ENCODE measurements at regions not wholly inside any gene's neighbourhood (a gene's known extent, or its start where the extent isn't known, plus 50 kb on each side); places are given as distances from the start of the nearest gene placed in this dataset.

GRCh38 chr6:40708049-40708448 lies 120.9 kb upstream of the LRFN2 start:
- no peaks in the 10 kb centered on the region for H3K36me3 ChIP-seq
- H3K27me3 ChIP-seq: peaks cover 0 to 3% (median 0%) of the 10 kb centered on the region in 3 donors
- DNase-seq (no peak), ATAC-seq (no peak)
- H3K9me3 ChIP-seq: no peaks in the 10 kb centered on the region
- TF ChIP-seq, protein P1, sequence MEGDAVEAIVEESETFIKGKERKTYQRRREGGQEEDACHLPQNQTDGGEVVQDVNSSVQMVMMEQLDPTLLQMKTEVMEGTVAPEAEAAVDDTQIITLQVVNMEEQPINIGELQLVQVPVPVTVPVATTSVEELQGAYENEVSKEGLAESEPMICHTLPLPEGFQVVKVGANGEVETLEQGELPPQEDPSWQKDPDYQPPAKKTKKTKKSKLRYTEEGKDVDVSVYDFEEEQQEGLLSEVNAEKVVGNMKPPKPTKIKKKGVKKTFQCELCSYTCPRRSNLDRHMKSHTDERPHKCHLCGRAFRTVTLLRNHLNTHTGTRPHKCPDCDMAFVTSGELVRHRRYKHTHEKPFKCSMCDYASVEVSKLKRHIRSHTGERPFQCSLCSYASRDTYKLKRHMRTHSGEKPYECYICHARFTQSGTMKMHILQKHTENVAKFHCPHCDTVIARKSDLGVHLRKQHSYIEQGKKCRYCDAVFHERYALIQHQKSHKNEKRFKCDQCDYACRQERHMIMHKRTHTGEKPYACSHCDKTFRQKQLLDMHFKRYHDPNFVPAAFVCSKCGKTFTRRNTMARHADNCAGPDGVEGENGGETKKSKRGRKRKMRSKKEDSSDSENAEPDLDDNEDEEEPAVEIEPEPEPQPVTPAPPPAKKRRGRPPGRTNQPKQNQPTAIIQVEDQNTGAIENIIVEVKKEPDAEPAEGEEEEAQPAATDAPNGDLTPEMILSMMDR (IDR thresholded peaks at IDR 0.05 in 4 of 5, conservative IDR thresholded peaks at IDR 0.05 in 1 of 5): no peak
- no peak for TF ChIP-seq POLR2A (IDR thresholded peaks at IDR 0.05)
- H3K4me3 ChIP-seq: no peak overlapping the region
- H3K4me1 ChIP-seq: no peaks in the 10 kb centered on the region
- intact Hi-C loops (cut with DNase I; ENCODE audit: low total_unique reads): no loop called here
- no peak overlapping the region for H3K27ac ChIP-seq
- in situ Hi-C loops (cut with MboI; ENCODE audit: low sequenced_read_pairs in 4 of 4): no loop called here

DNA sequence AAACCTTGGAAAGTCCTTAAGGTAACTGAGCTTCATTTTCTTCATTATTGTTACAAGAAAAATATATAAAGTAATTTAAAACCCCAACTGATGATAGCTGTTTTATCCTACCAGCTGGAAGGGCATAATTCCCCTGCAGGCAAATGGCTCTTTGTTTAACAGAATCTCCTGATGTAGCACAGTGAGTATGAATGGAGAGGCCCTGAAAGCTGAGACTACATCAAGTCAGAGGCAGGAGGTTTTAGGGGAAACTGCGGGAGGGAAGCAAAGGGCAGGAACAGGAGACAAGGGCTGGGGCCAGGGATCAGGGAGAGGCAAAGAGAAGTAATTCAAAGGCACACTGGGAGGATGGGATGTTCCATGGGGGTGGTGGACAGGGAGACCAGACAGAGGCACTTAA lies 119.0 kb upstream of the LRFN2 start:
- DNase-seq (no peak), ATAC-seq (no peak)
- TF ChIP-seq POLR2A (IDR thresholded peaks at IDR 0.05): no peak
- TF ChIP-seq, protein P1 (IDR thresholded peaks at IDR 0.05 in 4 of 5, conservative IDR thresholded peaks at IDR 0.05 in 1 of 5): no peak
- no peak overlapping the region for H3K4me3 ChIP-seq
- H3K9me3 ChIP-seq: no peaks in the 10 kb centered on the region
- H3K27ac ChIP-seq: no peak overlapping the region
- H3K27me3 ChIP-seq: peaks cover 0 to 3% (median 0%) of the 10 kb centered on the region in 3 donors
- in situ Hi-C loops (cut with MboI; ENCODE audit: low sequenced_read_pairs in 4 of 4): no loop called here
- H3K4me1 ChIP-seq: no peaks in the 10 kb centered on the region
- intact Hi-C loops (cut with DNase I; ENCODE audit: low total_unique reads): no loop called here
- H3K36me3 ChIP-seq: no peaks in the 10 kb centered on the region

DNA sequence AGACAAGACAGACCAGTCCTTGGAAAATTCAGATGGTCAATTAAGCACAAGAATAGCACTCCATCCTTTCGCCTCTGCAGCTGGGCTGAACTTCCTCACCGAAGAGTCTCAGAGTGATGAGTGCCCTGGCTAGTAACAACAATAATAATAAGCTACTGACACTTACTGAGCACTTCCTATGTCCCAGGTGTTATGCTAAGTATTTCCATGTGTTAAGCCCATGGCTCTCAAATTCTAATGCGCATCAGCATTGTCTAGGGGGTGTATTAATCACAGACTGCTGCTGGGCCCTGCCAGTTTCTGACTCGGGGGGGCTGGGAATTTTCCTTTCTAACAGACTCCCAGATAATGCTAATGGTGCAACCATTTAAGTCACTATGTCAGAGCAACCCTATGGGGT lies 118.2 kb upstream of the LRFN2 start:
- ATAC-seq (no peak), DNase-seq (no peak)
- Histone ChIP-seq H3K4me1 (no peaks in the 10 kb centered on the region), H3K4me3 (no peak overlapping the region), H3K27me3 (peaks cover 0 to 3% (median 0%) of the 10 kb centered on the region in 3 donors), H3K9me3 (no peaks in the 10 kb centered on the region), H3K36me3 (no peaks in the 10 kb centered on the region), H3K27ac (no peak overlapping the region)
- TF ChIP-seq, protein P1 (IDR thresholded peaks at IDR 0.05 in 4 of 5, conservative IDR thresholded peaks at IDR 0.05 in 1 of 5): no peak
- no peak for TF ChIP-seq POLR2A (IDR thresholded peaks at IDR 0.05)
- intact Hi-C loops (cut with DNase I; ENCODE audit: low total_unique reads) (no loop called here), in situ Hi-C loops (cut with MboI; ENCODE audit: low sequenced_read_pairs in 4 of 4) (no loop called here)

GRCh38 chr6:40701352-40702007 lies 114.3 kb upstream of the LRFN2 start:
- no peak for ATAC-seq
- TF ChIP-seq, protein P1 (IDR thresholded peaks at IDR 0.05 in 4 of 5, conservative IDR thresholded peaks at IDR 0.05 in 1 of 5): no peak
- TF ChIP-seq POLR2A (IDR thresholded peaks at IDR 0.05): no peak
- Histone ChIP-seq H3K4me3 (no peak overlapping the region), H3K27me3 (peaks cover 0 to 3% (median 0%) of the 10 kb centered on the region in 3 donors), H3K27ac (no peak overlapping the region), H3K36me3 (no peaks in the 10 kb centered on the region), H3K4me1 (no peaks in the 10 kb centered on the region), H3K9me3 (no peaks in the 10 kb centered on the region)
- in situ Hi-C loops (cut with MboI; ENCODE audit: low sequenced_read_pairs in 4 of 4) (no loop called here), intact Hi-C loops (cut with DNase I; ENCODE audit: low total_unique reads) (no loop called here)
- DNase-seq: no peak
